ENCODE measurements at regions not wholly inside any gene's neighbourhood (a gene's known extent, or its start where the extent isn't known, plus 50 kb on each side); places are given as distances from the start of the nearest gene placed in this dataset.

DNA sequence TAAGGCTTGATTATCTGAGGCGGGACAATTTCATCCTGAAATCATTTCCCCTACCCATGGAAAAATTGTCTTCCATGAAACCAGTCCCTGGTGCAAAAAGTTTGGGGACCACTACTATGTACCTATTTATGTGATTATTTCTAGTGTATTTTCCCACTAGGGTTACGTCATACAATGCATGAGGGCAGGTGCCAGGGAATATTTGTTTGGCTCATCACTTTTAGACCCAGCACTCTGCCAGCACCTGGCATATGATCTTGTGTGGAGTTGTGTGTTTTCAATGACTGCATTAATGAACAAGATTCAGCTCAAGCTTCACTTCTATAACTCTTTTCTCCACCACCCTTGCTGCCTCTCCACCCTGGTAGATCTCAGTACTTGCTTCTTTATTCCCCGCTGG, 73.3 kb upstream of the TNKS2 start:
- TF ChIP-seq, protein P1, sequence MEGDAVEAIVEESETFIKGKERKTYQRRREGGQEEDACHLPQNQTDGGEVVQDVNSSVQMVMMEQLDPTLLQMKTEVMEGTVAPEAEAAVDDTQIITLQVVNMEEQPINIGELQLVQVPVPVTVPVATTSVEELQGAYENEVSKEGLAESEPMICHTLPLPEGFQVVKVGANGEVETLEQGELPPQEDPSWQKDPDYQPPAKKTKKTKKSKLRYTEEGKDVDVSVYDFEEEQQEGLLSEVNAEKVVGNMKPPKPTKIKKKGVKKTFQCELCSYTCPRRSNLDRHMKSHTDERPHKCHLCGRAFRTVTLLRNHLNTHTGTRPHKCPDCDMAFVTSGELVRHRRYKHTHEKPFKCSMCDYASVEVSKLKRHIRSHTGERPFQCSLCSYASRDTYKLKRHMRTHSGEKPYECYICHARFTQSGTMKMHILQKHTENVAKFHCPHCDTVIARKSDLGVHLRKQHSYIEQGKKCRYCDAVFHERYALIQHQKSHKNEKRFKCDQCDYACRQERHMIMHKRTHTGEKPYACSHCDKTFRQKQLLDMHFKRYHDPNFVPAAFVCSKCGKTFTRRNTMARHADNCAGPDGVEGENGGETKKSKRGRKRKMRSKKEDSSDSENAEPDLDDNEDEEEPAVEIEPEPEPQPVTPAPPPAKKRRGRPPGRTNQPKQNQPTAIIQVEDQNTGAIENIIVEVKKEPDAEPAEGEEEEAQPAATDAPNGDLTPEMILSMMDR (IDR thresholded peaks at IDR 0.05; ENCODE audit: extremely low read depth, missing control alignments) = no peak
- no peak for DNase-seq (ENCODE audit: low spot score)

DNA sequence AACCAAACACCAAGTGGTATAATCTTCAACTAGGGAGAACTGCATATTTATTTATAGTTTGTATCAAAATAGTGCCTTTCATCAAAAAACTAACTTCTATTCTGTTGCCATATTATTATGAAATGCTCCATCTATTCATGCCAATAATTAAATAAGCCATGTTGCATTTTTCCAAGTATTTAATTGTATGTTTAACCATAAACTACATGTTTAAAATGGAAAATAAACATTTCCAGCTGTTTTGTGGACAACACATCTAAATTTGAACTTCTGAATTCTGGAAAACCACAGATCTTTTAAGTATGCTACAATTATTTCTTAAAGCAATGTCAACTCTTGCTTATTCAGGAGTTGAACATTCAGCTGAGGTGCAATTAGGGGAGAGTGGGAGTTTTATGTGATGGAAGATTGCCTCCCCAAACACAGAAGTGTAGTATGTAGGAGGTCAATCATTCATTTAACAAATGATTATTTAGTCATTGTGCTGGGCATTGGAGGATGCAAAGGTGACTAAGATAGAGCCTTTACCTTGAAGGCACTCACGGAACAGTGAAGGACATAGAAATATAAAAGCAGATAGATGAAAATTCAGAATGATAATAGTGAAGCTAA, 80.7 kb upstream of the PPP1R3C start:
- TF ChIP-seq, protein P1 (IDR thresholded peaks at IDR 0.05; ENCODE audit: extremely low read depth, missing control alignments) = no peak
- DNase-seq (ENCODE audit: low spot score) = no peak

DNA sequence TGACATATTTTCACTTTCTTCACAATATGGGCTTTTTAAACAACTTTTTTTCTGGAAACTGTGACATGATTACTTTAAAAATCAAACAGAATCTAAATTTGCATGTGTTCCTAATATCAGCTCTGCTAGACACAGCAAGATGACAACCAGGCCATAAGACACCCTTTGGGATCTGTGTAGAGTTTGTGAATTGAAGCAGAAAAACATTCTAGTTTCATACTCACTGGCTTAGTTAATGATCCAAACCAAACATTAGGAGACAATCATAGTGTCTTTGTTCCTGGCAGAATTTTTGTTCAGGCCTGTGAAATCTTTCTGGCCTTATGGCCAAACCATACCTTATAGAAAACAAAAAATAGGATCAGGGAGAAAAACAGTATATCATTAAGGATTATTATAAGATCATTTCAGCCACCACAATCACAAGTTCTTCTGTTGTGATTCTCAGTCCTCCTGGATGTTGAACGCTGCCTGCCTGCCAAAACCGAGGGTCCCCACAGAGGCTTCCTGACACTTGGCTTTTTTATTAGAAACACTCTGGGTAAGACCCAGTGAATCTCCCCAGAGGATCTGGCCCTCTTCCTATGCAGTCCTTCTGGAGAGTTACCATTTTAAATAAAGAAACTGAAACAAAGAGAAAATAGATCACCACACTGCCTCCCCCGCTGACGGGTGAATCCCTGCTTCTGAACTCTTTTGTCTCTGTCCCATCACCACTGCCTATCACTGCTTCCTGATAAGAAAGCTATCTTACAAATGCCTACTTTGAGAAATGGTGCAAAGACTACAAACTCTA, 79.2 kb upstream of the PPP1R3C start:
- DNase-seq (ENCODE audit: low spot score) = peak; percentile 33
- TF ChIP-seq, protein P1 (IDR thresholded peaks at IDR 0.05; ENCODE audit: extremely low read depth, missing control alignments) = no peak

DNA sequence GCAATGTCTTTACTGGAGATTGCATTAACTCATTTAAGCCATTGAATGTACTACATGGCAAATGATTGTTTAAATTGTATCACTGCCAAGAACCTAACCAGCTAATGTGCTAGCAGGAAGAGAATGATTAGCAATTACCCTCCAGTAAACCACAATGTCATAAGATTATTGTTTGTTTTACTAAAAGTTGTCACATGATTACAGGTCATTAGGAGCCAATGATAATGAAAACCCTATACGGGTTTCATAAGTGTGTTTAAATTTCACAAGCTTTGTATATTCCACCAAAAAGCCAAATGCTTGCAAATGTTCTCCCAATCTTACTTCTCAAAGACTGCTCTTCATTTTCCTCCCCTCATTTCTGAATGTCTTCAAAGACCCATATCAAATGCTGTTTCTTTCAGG, 76.5 kb upstream of the PPP1R3C start:
- no peak for DNase-seq (ENCODE audit: low spot score)
- TF ChIP-seq, protein P1 (IDR thresholded peaks at IDR 0.05; ENCODE audit: extremely low read depth, missing control alignments) = no peak

DNA sequence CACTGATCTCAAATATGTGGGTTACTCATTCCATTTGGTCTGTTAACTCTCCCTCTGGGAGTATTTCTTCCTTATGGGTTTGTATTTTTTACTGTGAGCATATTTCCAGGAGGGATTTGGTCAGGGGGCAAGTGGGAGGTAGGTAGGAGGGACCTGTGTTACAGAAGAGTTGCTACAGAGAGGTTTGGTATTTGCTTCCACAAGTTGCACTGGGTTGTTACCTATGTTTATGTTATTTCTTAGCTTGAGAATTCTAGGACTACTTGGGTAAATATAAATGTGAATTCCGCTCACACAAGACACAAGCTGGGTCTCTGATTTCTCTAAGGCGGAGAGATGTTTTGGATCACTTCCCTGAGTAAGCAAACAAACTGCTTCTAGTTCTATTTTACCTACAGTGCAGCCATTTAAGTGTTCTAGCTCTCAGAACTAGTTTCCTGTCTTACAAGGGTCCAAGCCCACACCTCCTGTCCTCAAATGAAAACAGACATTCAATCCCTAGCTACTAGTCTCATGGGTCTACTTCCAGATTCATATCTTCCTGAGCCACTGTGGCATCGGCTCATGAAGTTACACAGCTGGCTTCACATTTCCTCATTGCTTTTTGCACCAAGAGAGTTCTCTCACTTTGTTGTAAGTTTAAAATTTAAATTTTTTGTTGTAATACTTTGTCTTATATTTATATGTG, 75.4 kb upstream of the PPP1R3C start:
- TF ChIP-seq, protein P1 (IDR thresholded peaks at IDR 0.05; ENCODE audit: extremely low read depth, missing control alignments) = no peak
- no peak for DNase-seq (ENCODE audit: low spot score)

DNA sequence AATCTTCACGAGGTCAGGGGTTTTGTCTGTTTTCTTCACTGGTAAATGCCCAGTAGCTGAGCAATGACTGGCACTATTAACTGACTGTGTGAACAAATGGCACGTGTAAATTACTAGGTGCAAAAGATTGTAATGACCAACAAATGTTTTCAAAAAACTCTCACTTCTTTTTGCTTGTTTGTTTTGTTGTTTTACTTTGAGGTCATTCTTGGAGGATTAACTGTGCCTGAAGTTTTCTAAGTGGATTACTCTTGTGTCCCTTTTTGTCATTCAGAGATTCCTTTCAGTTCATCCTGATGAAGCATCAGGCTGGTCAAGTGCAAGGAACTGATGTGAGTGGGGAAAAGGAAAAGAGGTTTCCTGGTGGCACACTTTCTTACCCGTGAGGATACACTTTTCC, 74.4 kb upstream of the PPP1R3C start:
- TF ChIP-seq, protein P1 (IDR thresholded peaks at IDR 0.05; ENCODE audit: extremely low read depth, missing control alignments) = no peak
- no peak for DNase-seq (ENCODE audit: low spot score)

Data from GM20000 (cell line).